Peyer's patch (tissue), 4 donors: ENCODE measurements at regions not wholly inside any gene's neighbourhood (a gene's known extent, or its start where the extent isn't known, plus 50 kb on each side); places are given as distances from the start of the nearest gene placed in this dataset.

Experiments
- DNase-seq, 3 donors: peaks; one replicate each; pipeline ENCODE4 v3.0.0-alpha.2; 2017 to 2019
- H3K27ac ChIP-seq, 4 donors: fragments of 200-600 bp; sonication (generic); one replicate each; pipeline ENCODE4 v1.5.1; 2016 to 2019
- H3K27me3 ChIP-seq, 2 donors: fragments of 200-600 bp; sonication (generic); one replicate each; pipeline ENCODE4 v1.5.1; 2019
- H3K36me3 ChIP-seq, 3 donors: fragments of 200-600 bp; sonication (generic); one replicate each; pipeline ENCODE4 v1.5.1; 2016 to 2019
- H3K4me1 ChIP-seq, 4 donors: fragments of 200-600 bp; sonication (generic); one replicate each; pipeline ENCODE4 v1.5.1; 2016 to 2019
- H3K4me3 ChIP-seq, 4 donors: fragments of 200-600 bp; sonication (generic); 1 replicate in 3 of 4; 2 replicates in 1 of 4; pipeline ENCODE4 v1.5.1; 2016 to 2019; ENCODE audit warnings: mild to moderate bottlenecking in 1 of 4
- H3K9me3 ChIP-seq, 4 donors: fragments of 200-600 bp; sonication (generic); one replicate each; pipeline ENCODE4 v1.5.1; 2016 to 2019; ENCODE audit warnings: mild to moderate bottlenecking in 1 of 4
- POLR2A ChIP-seq, 2 donors: fragments of 450-650 bp; IDR thresholded peaks; one replicate each; pipeline ENCODE4 v1.5.1; 2017; ENCODE audit warnings: antibody characterized with exemption in 2 of 2, mild to moderate bottlenecking in 2 of 2, moderate library complexity in 2 of 2
- TF ChIP-seq, protein P1 (sequence below), 6 experiments: fragments of 450-650 bp in 4 of 6; fragments of 200-600 bp in 2 of 6; sonication (generic) in 1 of 6; IDR thresholded peaks; one replicate each; pipeline ENCODE4 v1.5.1; 2017 to 2019; ENCODE audit warnings: antibody characterized with exemption in 6 of 6, mild to moderate bottlenecking in 3 of 6, moderate library complexity in 1 of 6

DNA sequence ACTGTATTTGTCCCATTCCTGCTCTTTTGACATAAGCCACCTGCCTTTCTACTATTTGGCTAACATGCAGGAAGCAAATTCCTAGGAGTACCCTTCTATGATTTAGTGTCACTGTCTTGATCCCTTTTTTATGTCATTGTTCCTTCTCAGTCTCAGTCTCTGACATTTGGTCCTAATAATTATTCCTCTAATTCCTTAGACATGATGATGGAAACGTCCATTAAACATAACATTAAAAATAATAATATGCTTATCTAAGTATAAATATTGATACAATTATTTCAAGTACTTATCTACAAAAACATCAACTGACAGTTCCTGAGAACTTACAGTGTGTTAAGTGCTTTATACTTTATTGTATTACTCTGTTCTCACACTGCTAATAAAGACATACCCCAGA lies 857.0 kb upstream of the LCORL start:
- DNase-seq, result no peak
- no peak for TF ChIP-seq POLR2A (IDR thresholded peaks at IDR 0.05)
- TF ChIP-seq, protein P1, sequence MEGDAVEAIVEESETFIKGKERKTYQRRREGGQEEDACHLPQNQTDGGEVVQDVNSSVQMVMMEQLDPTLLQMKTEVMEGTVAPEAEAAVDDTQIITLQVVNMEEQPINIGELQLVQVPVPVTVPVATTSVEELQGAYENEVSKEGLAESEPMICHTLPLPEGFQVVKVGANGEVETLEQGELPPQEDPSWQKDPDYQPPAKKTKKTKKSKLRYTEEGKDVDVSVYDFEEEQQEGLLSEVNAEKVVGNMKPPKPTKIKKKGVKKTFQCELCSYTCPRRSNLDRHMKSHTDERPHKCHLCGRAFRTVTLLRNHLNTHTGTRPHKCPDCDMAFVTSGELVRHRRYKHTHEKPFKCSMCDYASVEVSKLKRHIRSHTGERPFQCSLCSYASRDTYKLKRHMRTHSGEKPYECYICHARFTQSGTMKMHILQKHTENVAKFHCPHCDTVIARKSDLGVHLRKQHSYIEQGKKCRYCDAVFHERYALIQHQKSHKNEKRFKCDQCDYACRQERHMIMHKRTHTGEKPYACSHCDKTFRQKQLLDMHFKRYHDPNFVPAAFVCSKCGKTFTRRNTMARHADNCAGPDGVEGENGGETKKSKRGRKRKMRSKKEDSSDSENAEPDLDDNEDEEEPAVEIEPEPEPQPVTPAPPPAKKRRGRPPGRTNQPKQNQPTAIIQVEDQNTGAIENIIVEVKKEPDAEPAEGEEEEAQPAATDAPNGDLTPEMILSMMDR (IDR thresholded peaks at IDR 0.05), result no peak
- Histone ChIP-seq H3K4me3 (no peak overlapping the region), H3K27me3 (no peaks in the 10 kb centered on the region), H3K9me3 (no peaks in the 10 kb centered on the region), H3K27ac (no peak overlapping the region), H3K4me1 (no peaks in the 10 kb centered on the region), H3K36me3 (no peaks in the 10 kb centered on the region)

DNA sequence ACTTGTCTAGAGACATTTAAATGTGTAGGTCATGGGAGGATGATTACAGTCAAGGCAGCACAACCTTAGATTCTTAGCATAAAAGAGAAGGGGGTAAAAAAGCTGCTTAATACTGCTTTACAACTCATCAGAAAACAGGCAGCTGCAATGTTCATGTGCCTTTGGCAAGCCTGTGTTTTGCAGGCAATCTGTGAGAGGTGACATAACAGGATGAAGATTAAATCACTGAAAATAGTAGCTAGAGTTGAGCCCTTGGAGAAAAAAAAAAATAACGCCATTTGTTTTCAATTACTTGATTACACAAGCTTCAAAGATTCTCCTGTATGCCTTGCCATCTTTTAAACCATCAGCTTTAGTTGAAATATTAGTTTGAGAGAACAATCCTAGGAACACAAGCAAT lies 847.6 kb upstream of the LCORL start:
- Histone ChIP-seq H3K36me3 (no peaks in the 10 kb centered on the region), H3K9me3 (no peaks in the 10 kb centered on the region), H3K4me3 (no peak overlapping the region), H3K4me1 (no peaks in the 10 kb centered on the region), H3K27me3 (no peaks in the 10 kb centered on the region), H3K27ac (no peak overlapping the region)
- no peak for TF ChIP-seq POLR2A (IDR thresholded peaks at IDR 0.05)
- TF ChIP-seq, protein P1 (IDR thresholded peaks at IDR 0.05), result no peak
- no peak for DNase-seq

DNA sequence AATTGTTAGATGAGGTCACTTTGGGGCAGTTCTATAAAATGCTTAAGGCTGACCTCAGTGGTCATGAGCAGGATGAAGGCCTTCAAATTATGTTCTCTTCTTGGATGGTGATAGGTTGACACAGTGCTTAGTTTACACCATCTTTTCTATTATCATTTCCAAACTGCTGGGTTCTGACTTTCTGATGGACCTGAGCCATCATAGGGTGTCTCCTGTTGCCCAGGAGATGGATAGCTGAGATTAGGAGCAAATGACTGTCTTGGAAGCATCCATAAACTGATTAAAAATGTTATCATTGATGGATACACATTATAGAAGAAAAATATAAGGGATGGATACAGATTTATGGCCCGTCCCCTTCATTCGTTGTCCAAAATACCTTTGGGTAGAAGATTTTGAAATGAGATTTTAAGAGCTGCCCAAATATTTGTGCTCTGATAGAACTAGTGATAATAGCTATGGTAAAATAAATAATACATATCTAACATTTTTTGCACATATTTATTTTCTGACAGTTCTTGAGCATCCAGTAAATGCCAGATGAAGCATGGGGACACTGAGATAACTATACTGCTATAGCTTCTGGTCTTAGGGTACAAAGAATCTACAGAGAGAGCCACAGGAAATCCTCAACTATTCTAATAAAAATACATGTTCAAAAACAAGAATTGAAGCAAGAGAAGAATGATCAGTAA lies 839.4 kb upstream of the LCORL start:
- Histone ChIP-seq H3K36me3 (no peaks in the 10 kb centered on the region), H3K27ac (no peak overlapping the region), H3K4me1 (no peaks in the 10 kb centered on the region), H3K27me3 (no peaks in the 10 kb centered on the region), H3K4me3 (no peak overlapping the region), H3K9me3 (no peaks in the 10 kb centered on the region)
- no peak for TF ChIP-seq POLR2A (IDR thresholded peaks at IDR 0.05)
- TF ChIP-seq, protein P1 (IDR thresholded peaks at IDR 0.05), result no peak
- DNase-seq, result no peak

DNA sequence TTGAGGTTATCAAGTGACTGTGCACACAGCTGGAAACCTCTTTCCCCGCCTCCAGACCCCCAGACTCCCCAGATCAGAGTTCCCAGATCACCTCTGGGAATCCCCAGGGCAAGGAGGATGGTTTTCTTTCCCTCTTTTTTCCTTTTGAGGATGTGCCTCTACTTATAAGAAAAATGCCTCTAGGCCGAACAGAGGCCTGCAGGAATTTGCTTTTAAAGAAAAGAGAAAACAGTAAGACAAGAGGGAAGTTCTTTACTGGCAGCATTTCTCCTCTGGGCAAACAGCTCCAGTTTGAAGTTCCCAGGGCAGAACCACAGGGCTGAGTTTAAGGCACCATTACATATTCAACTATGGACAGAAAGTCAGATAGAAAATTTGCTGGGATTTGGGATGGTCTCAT lies 837.9 kb upstream of the LCORL start:
- Histone ChIP-seq H3K9me3 (no peaks in the 10 kb centered on the region), H3K27ac (no peak overlapping the region), H3K27me3 (no peaks in the 10 kb centered on the region), H3K4me3 (no peak overlapping the region), H3K4me1 (no peaks in the 10 kb centered on the region), H3K36me3 (no peaks in the 10 kb centered on the region)
- no peak for TF ChIP-seq POLR2A (IDR thresholded peaks at IDR 0.05)
- TF ChIP-seq, protein P1 (IDR thresholded peaks at IDR 0.05), result no peak
- DNase-seq, result no peak

DNA sequence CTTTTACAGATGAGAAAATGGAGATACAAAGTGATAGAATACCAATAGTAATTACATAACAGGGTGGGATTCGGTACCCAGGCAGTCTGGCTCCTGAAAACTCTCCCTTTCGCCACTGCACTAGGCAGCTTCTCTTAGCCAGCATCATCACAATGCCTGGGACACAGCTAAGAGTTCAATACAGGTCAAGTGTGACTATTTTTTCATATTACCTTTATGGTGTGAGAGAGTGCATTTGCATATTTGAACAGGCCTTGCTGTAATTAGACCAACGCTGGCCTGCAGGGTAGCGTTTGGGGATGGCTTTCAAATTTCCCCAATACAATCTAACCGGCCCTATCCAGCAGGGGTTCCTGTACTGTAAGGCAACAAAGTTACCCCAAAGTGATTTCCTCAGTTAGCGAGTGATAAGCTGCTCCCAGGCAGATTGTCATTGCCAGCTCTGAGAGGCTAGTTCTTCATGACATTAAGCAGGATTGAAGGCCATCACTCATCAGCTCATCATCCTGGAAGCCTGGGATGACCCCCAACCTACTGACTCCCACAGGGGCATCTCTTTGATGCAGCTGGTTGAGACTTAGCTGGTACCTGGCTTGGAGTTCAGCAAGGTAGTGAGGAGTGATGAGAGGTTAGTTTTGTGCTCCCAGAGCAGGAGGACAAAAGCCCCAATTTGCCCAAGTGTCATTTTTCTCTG lies 836.8 kb upstream of the LCORL start:
- Histone ChIP-seq H3K27me3 (no peaks in the 10 kb centered on the region), H3K27ac (no peak overlapping the region), H3K4me1 (no peaks in the 10 kb centered on the region), H3K9me3 (no peaks in the 10 kb centered on the region), H3K36me3 (no peaks in the 10 kb centered on the region), H3K4me3 (no peak overlapping the region)
- TF ChIP-seq, protein P1 (IDR thresholded peaks at IDR 0.05), result no peak
- TF ChIP-seq POLR2A (IDR thresholded peaks at IDR 0.05), result no peak
- DNase-seq, result no peak
